C4-2B (cell line): ENCODE measurements at regions not wholly inside any gene's neighbourhood (a gene's known extent, or its start where the extent isn't known, plus 50 kb on each side); places are given as distances from the start of the nearest gene placed in this dataset.
"Not testable (repeated sequence)": the region's sequence is repeated elsewhere in the genome, so short reads cannot be mapped to it uniquely, and the experiment has no call there.

Experiments
- H3K27ac ChIP-seq: fragments of 450-650 bp; 2 replicates; pipeline ENCODE4 v1.5.1; 2017
- ZFX ChIP-seq: fragments of 450-650 bp; IDR thresholded peaks from 2 replicates; pipeline ENCODE4 v1.6.1; 2017
- TF ChIP-seq, protein P1 (sequence below): fragments of 450-650 bp; conservative IDR thresholded peaks from 2 replicates; pipeline ENCODE4 v1.5.1; 2017; ENCODE audit warnings: mild to moderate bottlenecking

DNA sequence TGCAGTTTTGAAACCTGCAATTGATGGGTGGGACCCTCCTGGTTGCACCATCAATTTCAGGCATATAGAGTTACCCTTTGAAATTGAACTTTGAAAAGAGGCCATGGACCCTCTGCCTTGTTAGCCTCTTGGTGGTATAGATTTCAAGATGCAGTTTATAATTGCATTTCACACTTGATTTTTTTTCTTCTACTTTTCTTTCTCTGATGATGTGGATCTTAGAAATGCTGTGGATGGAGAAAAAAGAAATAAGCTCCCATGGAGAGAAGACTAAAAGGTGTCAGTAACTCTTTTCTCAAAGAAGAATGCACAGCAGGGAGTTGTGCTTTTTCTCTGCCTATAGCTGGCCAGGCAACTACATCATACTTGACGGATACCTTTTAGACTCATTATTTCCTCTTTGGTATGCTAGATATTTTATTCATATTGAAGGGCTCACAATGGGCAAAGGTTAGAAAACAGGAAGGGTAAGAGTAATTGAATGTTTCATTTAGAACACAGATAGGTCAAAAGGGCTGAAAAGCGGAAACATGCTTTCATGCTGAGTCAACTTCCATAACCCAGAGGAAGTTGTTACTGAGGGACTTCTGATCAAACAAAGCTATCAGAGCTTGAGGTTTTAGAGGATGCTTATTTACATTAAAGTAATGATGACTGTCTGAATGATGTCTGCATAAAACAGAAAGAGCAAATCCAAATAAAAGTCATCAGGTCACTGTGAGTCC is 773.2 kb upstream of the LRRN3 start:
- no peak overlapping the region for H3K27ac ChIP-seq
- TF ChIP-seq, protein P1, sequence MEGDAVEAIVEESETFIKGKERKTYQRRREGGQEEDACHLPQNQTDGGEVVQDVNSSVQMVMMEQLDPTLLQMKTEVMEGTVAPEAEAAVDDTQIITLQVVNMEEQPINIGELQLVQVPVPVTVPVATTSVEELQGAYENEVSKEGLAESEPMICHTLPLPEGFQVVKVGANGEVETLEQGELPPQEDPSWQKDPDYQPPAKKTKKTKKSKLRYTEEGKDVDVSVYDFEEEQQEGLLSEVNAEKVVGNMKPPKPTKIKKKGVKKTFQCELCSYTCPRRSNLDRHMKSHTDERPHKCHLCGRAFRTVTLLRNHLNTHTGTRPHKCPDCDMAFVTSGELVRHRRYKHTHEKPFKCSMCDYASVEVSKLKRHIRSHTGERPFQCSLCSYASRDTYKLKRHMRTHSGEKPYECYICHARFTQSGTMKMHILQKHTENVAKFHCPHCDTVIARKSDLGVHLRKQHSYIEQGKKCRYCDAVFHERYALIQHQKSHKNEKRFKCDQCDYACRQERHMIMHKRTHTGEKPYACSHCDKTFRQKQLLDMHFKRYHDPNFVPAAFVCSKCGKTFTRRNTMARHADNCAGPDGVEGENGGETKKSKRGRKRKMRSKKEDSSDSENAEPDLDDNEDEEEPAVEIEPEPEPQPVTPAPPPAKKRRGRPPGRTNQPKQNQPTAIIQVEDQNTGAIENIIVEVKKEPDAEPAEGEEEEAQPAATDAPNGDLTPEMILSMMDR = no peak
- TF ChIP-seq ZFX = no peak

DNA sequence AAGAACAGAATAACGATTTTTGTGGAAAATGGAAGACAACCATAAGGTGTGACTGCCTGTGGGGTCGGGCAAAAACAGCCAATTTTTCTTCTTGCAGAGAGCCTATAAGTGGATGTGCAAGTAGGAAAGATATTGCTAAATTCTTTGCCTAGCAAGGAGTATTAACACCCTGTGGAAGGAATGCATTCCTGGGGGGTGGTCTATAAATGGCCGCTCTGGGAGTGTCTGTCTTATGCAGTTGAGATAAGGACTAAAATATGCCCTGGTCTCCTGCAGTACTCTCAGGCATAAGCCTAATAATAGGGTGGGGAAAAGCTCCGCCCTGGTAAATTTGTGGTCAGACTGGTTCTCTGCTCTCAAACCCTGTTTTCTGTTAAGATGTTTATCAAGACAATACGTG is 770.6 kb upstream of the LRRN3 start:
- not testable (repeated sequence) for H3K27ac ChIP-seq

DNA sequence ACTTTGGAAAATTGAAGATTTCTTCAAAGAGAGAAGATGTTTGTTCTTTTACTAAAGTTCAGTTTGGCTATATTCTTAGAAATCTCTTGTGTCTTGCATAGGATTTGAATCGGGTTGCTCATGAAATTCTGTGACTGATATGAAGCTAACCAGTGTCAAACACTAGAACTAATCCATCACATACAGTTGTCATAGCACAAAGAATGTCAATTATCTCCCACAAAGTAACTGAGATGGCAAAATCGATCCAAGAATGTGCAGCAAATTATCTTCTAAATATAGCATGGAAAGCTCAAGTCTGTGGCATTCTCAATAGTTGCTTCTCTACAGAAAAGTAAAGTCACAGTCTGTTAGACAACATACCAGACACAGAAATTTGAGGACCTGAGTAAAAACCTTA is 768.1 kb upstream of the LRRN3 start:
- no peak for TF ChIP-seq ZFX
- TF ChIP-seq, protein P1 = no peak
- H3K27ac ChIP-seq = no peak overlapping the region

DNA sequence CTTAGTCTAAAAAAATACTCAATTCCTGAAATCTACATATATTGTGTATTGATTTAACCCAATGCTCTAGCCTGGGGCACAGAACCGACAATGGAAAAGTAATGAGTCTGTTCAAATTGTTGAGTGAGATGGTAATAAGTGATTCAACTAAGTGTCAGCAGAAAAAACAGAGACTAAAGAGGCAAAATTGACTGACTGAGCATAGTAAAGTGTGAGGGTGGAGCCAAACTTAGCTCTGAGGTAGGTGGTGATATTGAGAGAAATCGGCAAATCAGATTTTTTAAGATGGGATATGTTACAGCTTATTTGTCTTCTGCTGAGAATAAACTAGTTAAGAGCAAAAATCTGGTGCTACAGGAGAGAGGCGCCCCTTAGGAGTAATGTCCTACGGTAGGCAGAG is 764.0 kb upstream of the LRRN3 start:
- H3K27ac ChIP-seq = no peak overlapping the region
- no peak for TF ChIP-seq ZFX
- TF ChIP-seq, protein P1 = no peak

DNA sequence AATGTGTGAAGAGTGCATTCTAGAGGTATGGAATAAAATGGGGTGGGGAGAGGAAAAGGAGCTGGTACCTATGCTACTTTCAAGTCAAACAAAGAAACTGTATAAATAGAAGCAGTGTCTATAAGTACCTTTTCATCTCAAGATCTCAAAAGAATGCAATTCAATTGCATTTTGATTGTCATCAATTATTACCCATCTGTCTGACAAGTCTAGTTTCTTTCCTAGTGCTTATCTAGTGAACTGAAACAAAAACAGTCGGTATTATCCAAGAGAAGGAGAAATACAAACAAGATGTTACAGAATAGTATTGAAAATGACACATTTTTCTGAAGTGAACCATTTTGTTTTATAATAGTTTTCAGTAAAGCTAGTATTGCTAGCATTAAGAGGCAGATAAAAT is 754.5 kb upstream of the LRRN3 start:
- no peak overlapping the region for H3K27ac ChIP-seq
- no peak for TF ChIP-seq ZFX
- TF ChIP-seq, protein P1 = no peak

DNA sequence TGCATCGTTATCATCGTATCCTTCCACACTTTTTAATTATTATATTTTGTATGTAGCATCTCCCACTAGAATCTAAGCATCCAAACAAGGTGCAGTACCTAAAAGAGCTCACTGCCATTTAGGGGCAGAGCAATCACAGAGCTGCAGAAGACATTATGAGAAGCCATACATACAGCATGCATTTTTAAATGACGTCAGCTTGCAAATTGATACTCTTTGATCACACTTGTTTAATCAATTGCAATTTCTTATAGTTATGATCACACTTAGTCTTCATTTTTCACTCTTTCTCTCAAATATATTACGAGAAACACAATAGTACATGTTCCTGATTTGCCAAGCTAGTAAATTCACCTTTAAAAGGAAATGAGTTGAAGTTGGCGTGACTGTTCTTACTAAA is 753.3 kb upstream of the LRRN3 start:
- TF ChIP-seq, protein P1 = no peak
- TF ChIP-seq ZFX = no peak
- no peak overlapping the region for H3K27ac ChIP-seq

DNA sequence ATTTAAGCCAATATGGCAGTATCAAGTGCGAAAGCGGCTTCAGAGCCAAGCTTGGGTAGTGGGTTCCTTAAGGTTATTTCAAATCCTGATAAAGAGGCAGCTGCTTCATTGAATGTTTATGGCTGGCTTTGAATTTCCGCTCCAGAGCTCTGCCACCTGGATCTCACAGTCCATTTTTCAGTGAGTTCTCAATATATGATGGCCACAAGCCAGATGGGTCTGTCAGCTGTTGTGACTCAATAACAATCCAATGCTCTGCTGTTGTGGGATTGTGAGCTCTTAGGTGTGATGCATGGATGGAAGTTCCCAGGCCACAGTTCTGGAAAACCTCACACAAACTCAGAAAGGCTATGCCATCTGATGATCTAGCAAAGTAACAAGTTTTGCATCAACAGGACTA is 743.8 kb upstream of the LRRN3 start:
- TF ChIP-seq ZFX = no peak
- TF ChIP-seq, protein P1 = no peak
- H3K27ac ChIP-seq = no peak overlapping the region

DNA sequence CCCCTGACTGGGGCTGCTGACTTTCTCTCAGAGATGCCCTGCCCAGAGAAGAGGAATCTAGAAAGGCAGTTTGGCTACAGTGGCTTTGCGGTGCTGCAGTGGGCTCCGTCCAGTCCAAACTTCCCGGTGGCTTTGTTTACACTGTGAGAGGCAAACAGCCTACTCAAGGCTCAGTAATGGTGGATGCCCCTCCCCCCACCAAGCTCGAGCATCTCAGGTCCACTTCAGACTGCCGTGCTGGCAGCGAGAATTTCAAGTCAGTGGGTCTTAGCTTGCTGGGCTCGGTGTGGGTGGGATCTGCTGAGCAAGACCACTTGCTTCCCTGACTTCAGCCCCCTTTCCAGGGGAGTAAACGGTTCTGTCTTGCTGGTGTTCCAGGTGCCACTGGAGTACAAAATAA is 734.5 kb upstream of the LRRN3 start:
- H3K27ac ChIP-seq = no peak overlapping the region
- no peak for TF ChIP-seq ZFX
- TF ChIP-seq, protein P1 = no peak
